ENCODE measurements at regions not wholly inside any gene's neighbourhood (a gene's known extent, or its start where the extent isn't known, plus 50 kb on each side); places are given as distances from the start of the nearest gene placed in this dataset.
"Not testable (repeated sequence)": the region's sequence is repeated elsewhere in the genome, so short reads cannot be mapped to it uniquely, and the experiment has no call there.

DNA sequence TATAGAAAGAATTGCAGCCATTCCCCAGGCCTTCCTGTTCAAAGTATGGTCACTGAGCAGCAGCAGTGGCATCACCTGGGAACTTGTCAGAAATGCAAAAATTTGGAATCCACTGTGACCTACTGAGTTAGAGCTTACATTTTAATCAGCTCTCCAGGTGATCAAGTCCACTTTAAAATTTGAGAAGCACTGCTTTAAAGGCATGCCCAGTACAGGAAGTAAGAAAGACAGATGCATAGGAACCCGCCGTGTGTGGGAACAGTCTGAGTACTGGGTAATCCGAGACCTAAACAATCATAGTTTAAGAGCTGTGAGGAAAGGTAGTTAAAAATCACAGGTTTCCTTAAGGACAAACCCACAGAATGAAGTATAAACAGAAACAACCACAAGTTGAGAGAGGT lies 462.4 kb downstream of the RAB38 start:
- TF ChIP-seq, protein P1, sequence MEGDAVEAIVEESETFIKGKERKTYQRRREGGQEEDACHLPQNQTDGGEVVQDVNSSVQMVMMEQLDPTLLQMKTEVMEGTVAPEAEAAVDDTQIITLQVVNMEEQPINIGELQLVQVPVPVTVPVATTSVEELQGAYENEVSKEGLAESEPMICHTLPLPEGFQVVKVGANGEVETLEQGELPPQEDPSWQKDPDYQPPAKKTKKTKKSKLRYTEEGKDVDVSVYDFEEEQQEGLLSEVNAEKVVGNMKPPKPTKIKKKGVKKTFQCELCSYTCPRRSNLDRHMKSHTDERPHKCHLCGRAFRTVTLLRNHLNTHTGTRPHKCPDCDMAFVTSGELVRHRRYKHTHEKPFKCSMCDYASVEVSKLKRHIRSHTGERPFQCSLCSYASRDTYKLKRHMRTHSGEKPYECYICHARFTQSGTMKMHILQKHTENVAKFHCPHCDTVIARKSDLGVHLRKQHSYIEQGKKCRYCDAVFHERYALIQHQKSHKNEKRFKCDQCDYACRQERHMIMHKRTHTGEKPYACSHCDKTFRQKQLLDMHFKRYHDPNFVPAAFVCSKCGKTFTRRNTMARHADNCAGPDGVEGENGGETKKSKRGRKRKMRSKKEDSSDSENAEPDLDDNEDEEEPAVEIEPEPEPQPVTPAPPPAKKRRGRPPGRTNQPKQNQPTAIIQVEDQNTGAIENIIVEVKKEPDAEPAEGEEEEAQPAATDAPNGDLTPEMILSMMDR (IDR thresholded peaks at IDR 0.05): no peak
- no peak for DNase-seq (ENCODE audit: low spot score)
- no peak for ATAC-seq (ENCODE audit: low FRiP score)

DNA sequence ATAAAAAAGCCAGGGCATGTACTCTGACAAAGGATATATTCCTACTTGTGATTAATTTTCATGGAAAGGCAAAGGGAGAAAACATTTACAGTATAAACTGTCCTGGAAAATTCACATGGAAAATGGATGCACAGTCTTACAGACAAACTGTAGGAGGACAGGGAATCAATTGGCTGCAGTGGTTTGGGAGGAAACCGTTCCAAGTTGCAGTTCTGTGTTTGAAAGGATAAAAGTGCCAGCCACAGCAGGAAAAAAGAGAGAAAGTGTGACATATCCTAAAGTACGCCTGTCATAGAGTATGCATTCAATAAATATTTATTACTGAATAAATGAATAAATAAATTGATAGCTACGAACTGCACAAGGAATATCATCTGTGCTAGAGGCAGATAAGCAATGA lies 462.9 kb downstream of the RAB38 start:
- no peak for DNase-seq (ENCODE audit: low spot score)
- no peak for ATAC-seq (ENCODE audit: low FRiP score)
- TF ChIP-seq, protein P1 (IDR thresholded peaks at IDR 0.05): no peak

DNA sequence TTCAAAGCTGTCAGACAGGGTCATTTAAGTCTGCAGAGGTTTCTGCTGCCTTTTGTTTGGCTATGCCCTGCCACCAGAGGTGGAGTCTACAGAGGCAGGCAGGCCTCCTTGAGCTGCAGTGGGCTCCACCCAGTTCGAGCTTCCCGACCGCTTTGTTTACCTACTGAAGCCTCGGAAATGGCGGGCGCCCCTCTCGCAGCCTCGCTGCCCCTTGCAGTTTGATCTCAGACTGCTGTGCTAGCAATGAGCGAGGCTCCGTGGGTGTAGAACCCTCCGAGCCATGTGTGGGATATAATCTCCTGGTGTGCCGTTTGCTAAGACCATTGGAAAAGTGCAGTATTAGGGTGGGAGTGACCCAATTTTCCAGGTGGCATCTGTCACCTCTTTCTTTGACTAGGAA lies 471.7 kb downstream of the RAB38 start:
- ATAC-seq (ENCODE audit: low FRiP score): not testable (repeated sequence)

DNA sequence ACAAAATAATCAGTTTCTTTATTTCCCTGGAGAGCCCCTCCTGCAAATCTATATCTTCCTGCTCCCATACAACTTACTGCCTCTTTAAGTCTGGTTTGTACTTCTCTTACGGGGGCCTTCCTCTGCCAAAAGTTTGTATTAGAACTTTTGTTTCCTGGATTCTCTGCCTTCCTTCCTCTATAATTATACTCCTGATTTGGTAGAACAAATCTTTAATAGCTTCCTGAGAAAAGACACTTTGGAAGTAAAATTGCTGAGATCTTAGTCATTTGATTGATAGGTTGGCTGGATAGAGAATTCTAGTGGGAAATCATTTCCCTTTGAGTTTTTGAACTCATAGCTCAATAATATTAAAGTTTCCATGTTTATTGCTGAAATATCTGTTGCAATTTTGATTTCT lies 499.2 kb downstream of the RAB38 start:
- TF ChIP-seq, protein P1 (IDR thresholded peaks at IDR 0.05): no peak
- ATAC-seq (ENCODE audit: low FRiP score): no peak
- no peak for DNase-seq (ENCODE audit: low spot score)

More for the DNA sequence above, 471.7 kb downstream of the RAB38 start:
- not testable (repeated sequence) for DNase-seq (ENCODE audit: low spot score)

DNA sequence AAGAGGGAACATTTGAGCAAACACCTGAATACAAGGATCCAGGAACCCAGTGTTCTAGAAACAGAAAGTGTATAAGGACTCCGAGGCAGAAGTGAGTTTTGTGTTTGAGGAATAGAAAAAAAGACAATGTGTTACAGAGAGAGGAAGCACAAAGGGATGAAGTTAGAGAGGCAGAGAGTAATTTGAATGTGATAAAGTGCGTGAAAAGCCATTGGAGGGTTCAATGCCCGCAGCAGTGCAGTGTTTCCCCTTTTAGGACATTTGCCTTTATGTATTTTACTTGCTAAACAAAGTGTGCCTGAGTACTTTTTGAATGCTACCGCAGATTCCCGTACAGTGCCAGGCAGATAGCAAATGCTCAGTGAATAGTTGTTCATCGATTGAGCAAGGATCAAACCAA lies 508.5 kb downstream of the RAB38 start:
- no peak for ATAC-seq (ENCODE audit: low FRiP score)
- TF ChIP-seq, protein P1 (IDR thresholded peaks at IDR 0.05): no peak
- DNase-seq (ENCODE audit: low spot score): no peak

DNA sequence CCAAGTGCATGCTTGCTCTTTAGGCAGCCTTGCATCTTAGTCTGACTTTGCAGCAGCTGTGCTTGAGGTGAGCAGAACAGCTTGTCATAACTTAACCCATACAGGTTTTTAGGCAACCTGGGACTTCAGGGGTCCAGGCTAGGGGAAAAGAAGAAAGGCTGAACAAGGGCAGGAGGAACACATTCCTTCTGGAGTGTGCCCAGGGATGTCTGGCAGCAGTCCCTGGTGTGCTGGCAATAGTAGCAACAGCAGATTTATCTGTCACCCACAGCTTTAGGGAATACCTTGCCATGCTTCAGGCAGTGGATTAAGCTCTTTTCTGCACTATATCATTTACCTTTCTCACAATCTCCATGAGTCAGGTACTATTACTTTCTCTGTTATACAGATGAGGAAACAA lies 513.0 kb downstream of the RAB38 start:
- DNase-seq (ENCODE audit: low spot score): no peak
- TF ChIP-seq, protein P1 (IDR thresholded peaks at IDR 0.05): no peak
- ATAC-seq (ENCODE audit: low FRiP score): no peak

DNA sequence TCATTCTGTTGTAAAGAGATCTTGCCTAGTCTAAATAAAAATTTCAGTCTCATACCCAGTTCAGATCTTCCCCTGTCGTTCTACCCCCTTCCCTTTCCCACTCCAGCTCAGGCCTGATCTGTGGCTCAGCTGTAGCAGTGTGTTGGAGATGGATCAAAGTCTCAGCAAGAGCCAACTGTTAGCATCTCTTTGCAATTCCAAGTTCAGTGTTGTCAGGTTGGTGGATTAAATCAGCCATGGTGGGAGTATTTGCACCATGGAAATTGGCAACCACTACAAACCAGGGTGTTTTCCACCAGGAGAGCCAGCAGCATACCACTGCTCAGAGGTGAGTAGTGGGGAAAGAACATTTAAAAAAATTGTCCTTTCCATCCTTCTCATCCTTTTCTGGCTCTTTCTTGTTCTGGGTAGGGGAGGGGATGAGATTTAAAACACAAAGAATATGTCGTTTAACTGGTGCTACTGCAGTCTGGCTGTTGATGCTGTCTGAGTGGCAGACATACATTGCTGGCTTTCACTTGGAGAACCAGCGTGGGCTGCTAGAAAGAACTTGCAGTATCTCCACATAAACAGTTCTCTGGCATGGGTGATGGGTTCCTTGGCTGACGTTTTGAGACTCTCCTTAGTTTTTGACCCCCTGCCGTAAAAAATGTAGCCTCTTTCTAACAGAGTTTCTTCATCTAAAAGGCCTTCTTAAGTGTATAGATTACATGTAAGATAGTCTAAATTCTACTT lies 514.1 kb downstream of the RAB38 start:
- ATAC-seq (ENCODE audit: low FRiP score) (no peak), DNase-seq (ENCODE audit: low spot score) (no peak)
- TF ChIP-seq, protein P1 (IDR thresholded peaks at IDR 0.05): no peak
